Smooth muscle cell (in vitro differentiated cells): ENCODE measurements at regions not wholly inside any gene's neighbourhood (a gene's known extent, or its start where the extent isn't known, plus 50 kb on each side); places are given as distances from the start of the nearest gene placed in this dataset.

Experiments used
- DNase-seq: peaks from one replicate; lab custom pipeline; 2025; ENCODE audit not compliant: unreplicated experiment; lab: John Stamatoyannopoulos, UW
- H2AFZ ChIP-seq: fragments of 200-600 bp; sonication (generic); 2 replicates; pipeline ENCODE4 v1.6.0; 2016; ENCODE audit warnings: antibody characterized with exemption, low read depth, mild to moderate bottlenecking
- H3F3A ChIP-seq: fragments of 200-600 bp; sonication (generic); 2 replicates; pipeline ENCODE4 v1.6.0; 2017; ENCODE audit warnings: antibody characterized with exemption, low read depth
- H3K27ac ChIP-seq: fragments of 200-600 bp; sonication (generic); 2 replicates; pipeline ENCODE4 v1.5.1; 2016; ENCODE audit warnings: low read depth, mild to moderate bottlenecking
- H3K27me3 ChIP-seq: fragments of 200-600 bp; sonication (generic); 2 replicates; pipeline ENCODE4 v1.6.1; 2016; ENCODE audit warnings: low read depth, mild to moderate bottlenecking
- H3K36me3 ChIP-seq: fragments of 200-600 bp; sonication (generic); 2 replicates; pipeline ENCODE4 v1.5.1; 2016; ENCODE audit warnings: low read depth
- H3K4me1 ChIP-seq: fragments of 200-600 bp; sonication (generic); 2 replicates; pipeline ENCODE4 v1.5.1; 2016; ENCODE audit warnings: low read depth
- H3K4me2 ChIP-seq: fragments of 200-600 bp; sonication (generic); 2 replicates; pipeline ENCODE4 v1.6.0; 2016; ENCODE audit warnings: mild to moderate bottlenecking
- H3K4me3 ChIP-seq: fragments of 200-600 bp; sonication (generic); 2 replicates; pipeline ENCODE4 v1.5.1; 2016; ENCODE audit warnings: mild to moderate bottlenecking
- H3K79me2 ChIP-seq: fragments of 200-600 bp; sonication (generic); 2 replicates; pipeline ENCODE4 v1.6.0; 2016; ENCODE audit warnings: low read depth, mild to moderate bottlenecking
- H3K9ac ChIP-seq: fragments of 200-600 bp; sonication (generic); 2 replicates; pipeline ENCODE4 v1.6.0; 2016; ENCODE audit warnings: low read depth
- H3K9me3 ChIP-seq: fragments of 200-600 bp; sonication (generic); replicated peaks from 2 replicates; pipeline ENCODE4 v1.5.1; 2016; ENCODE audit warnings: low read depth
- H4K20me1 ChIP-seq: fragments of 200-600 bp; sonication (generic); 2 replicates; pipeline ENCODE4 v1.6.0; 2016; ENCODE audit warnings: low read depth
- WGBS: methylation state at CpG from one replicate; pipeline ENCODE4 v1.1.7; 2016; ENCODE audit warnings: low lambda C conversion rate; 5-methylcytosine and 5-hydroxymethylcytosine counted together
- TF ChIP-seq, protein P1 (sequence below): fragments of 200-600 bp; sonication (generic); IDR thresholded peaks from 2 replicates; pipeline ENCODE4 v1.5.1; 2017; ENCODE audit warnings: borderline replicate concordance, mild to moderate bottlenecking, antibody characterized with exemption; ENCODE audit not compliant: insufficient read depth, poor library complexity, severe bottlenecking

DNA sequence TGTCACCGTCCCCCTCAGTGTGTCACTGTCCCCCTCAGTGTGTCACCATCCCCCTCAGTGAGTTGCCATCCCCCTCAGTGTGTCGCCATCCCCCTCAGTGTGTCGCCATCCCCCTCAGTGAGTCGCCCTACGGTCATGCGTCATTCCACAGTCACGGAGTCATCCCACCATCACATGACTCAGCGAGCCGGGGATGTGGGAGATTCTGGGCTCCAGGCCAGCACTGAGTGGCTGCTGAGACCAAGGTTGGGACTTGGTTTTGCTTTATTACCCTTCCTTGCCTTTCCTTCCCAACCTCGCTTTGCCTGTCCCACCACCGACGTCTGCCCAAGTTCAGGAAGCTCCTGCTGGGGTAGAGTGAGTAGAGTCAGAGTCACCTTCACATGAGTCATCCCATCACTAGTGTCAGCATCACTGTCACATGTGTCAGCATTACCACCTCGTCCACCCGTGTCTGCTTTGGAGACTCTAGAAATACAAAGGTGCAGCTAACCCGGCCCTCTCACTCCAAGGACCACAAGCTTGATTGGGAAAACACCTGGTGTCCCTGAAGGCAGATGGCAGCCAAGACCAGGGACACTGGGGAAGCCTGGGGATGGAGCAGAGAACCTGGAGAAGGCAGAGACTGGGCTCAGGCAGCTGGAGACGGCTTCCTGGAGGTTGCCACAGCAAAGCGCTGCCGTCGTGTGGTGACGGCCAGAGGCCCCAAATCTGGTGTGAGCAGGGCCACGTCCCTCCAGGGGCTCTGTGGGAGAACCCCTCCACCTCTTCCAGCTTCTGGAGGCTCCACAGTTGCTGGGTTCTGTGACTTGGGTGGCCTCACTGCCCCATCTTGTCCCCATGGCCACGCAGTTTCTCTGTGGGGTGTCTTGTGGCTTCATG, 485.2 kb upstream of the SALL3 start:
- WGBS, result 89% methylated on average over 22 of the region's 22 CpGs
- no peaks in the 10 kb centered on the region for H3K36me3 ChIP-seq
- H3K9me3 ChIP-seq, result no peaks in the 10 kb centered on the region
- no peaks in the 10 kb centered on the region for H4K20me1 ChIP-seq
- no peak overlapping the region for H3K4me2 ChIP-seq
- TF ChIP-seq, protein P1, sequence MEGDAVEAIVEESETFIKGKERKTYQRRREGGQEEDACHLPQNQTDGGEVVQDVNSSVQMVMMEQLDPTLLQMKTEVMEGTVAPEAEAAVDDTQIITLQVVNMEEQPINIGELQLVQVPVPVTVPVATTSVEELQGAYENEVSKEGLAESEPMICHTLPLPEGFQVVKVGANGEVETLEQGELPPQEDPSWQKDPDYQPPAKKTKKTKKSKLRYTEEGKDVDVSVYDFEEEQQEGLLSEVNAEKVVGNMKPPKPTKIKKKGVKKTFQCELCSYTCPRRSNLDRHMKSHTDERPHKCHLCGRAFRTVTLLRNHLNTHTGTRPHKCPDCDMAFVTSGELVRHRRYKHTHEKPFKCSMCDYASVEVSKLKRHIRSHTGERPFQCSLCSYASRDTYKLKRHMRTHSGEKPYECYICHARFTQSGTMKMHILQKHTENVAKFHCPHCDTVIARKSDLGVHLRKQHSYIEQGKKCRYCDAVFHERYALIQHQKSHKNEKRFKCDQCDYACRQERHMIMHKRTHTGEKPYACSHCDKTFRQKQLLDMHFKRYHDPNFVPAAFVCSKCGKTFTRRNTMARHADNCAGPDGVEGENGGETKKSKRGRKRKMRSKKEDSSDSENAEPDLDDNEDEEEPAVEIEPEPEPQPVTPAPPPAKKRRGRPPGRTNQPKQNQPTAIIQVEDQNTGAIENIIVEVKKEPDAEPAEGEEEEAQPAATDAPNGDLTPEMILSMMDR, result no peak
- no peaks in the 10 kb centered on the region for H3K4me1 ChIP-seq
- no peak overlapping the region for H3K9ac ChIP-seq
- H3K27ac ChIP-seq, result no peak overlapping the region
- H2AFZ ChIP-seq, result no peak overlapping the region
- no peak overlapping the region for H3K4me3 ChIP-seq
- no peaks in the 10 kb centered on the region for H3F3A ChIP-seq
- no peaks in the 10 kb centered on the region for H3K27me3 ChIP-seq
- no peak for DNase-seq
- H3K79me2 ChIP-seq, result no peaks in the 10 kb centered on the region

DNA sequence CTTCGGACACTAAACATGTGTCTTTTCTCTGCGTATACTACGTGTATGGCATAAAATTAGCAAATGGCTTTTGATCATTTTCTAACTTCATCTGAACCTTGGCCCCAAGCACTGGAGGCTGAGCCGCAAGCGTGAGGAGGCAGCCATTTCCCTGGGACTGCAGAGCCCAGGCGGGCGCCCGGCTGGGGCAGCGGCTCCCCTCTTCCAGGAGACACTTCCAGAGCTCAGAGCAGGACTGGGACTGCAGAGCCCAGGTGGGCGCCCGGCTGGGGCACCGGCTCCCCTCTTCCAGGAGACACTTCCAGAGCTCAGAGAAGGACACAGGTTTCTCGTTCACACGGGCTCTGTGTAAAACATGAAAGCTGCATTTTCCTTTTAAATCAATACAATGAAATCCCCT, 484.1 kb upstream of the SALL3 start:
- Histone ChIP-seq H3K27me3 (no peaks in the 10 kb centered on the region), H3K27ac (no peak overlapping the region), H3K79me2 (no peaks in the 10 kb centered on the region), H3K4me1 (no peaks in the 10 kb centered on the region), H2AFZ (no peak overlapping the region), H3K4me2 (no peak overlapping the region), H3F3A (no peaks in the 10 kb centered on the region), H3K4me3 (no peak overlapping the region), H4K20me1 (no peaks in the 10 kb centered on the region), H3K9me3 (no peaks in the 10 kb centered on the region), H3K36me3 (no peaks in the 10 kb centered on the region), H3K9ac (no peak overlapping the region)
- TF ChIP-seq, protein P1, result no peak
- no peak for DNase-seq
- 95% methylated on average over 14 of the region's 14 CpGs for WGBS

DNA sequence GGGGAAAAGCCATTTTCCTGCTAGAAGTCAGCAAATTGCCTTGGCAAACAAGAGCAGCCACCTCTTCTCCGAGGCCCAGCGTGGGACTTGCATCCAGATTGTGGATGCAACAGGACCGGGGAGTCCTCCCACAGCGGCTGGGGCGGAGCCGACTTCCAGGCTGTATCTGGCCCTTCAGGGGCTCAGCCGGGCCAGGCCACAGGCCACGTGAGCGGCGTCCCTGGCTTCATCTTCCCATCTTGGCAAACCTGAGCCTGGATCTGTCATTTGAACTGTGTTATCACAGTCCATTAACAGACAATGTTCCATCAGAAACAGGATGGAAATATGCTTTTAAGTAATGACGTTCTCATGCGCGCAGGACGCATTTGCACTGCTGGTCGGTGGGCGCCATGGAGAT, 483.5 kb upstream of the SALL3 start:
- no peaks in the 10 kb centered on the region for H3K9me3 ChIP-seq
- H3F3A ChIP-seq, result no peaks in the 10 kb centered on the region
- no peaks in the 10 kb centered on the region for H3K36me3 ChIP-seq
- no peaks in the 10 kb centered on the region for H3K27me3 ChIP-seq
- H3K4me1 ChIP-seq, result no peaks in the 10 kb centered on the region
- no peak overlapping the region for H3K9ac ChIP-seq
- no peaks in the 10 kb centered on the region for H3K79me2 ChIP-seq
- no peak overlapping the region for H3K27ac ChIP-seq
- no peak for DNase-seq
- H3K4me2 ChIP-seq, result no peak overlapping the region
- H3K4me3 ChIP-seq, result no peak overlapping the region
- H4K20me1 ChIP-seq, result no peaks in the 10 kb centered on the region
- TF ChIP-seq, protein P1, result no peak
- 93% methylated on average over 16 of the region's 16 CpGs for WGBS
- H2AFZ ChIP-seq, result no peak overlapping the region

DNA sequence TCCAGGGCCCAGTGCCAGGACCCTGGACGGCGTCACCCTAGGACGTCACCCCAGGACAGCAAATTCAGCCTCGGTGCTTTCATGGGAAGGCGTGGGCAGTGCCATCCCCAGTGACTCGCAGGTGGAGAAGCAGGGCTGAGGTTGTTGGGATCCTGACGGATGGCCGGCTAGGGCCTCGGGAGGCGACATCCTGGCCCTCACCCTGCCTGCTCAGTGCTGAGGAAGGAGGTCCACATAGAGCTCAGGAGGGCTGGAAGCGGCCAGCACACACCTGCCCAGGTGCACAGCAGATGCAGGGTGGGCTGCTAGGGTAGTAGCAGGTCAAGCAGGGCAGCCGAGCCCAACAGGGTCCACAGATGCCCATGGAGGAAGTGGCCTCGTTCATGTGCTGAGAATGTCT, 482.0 kb upstream of the SALL3 start:
- Histone ChIP-seq H3K4me3 (no peak overlapping the region), H3K9me3 (no peaks in the 10 kb centered on the region), H2AFZ (no peak overlapping the region), H4K20me1 (no peaks in the 10 kb centered on the region), H3F3A (no peaks in the 10 kb centered on the region), H3K27ac (no peak overlapping the region), H3K9ac (no peak overlapping the region), H3K36me3 (no peaks in the 10 kb centered on the region), H3K79me2 (no peaks in the 10 kb centered on the region), H3K27me3 (no peaks in the 10 kb centered on the region), H3K4me2 (no peak overlapping the region), H3K4me1 (no peaks in the 10 kb centered on the region)
- WGBS, result 92% methylated on average over 13 of the region's 13 CpGs
- TF ChIP-seq, protein P1, result no peak
- DNase-seq, result no peak
